ENCODE measurements at regions not wholly inside any gene's neighbourhood (a gene's known extent, or its start where the extent isn't known, plus 50 kb on each side); places are given as distances from the start of the nearest gene placed in this dataset.

- ATAC-seq (peak; percentile 96), DNase-seq (ENCODE audit: low spot score) (no peak)
- intact Hi-C loops (cut with DNase I): loop anchor here (10.0 kb wide), 1 partner anchor 970 kb away; no protein-coding TSS in a partner anchor
These were observed 407.9 kb downstream of the PCDH18 start for GRCh38 chr4:137124278-137124932.

- intact Hi-C loops (cut with DNase I): loop anchor here (10.0 kb wide), 1 partner anchor 972 kb away; no protein-coding TSS in a partner anchor
- ATAC-seq (no peak), DNase-seq (ENCODE audit: low spot score) (no peak)
These were observed 409.4 kb downstream of the PCDH18 start for GRCh38 chr4:137122876-137123275.

DNA sequence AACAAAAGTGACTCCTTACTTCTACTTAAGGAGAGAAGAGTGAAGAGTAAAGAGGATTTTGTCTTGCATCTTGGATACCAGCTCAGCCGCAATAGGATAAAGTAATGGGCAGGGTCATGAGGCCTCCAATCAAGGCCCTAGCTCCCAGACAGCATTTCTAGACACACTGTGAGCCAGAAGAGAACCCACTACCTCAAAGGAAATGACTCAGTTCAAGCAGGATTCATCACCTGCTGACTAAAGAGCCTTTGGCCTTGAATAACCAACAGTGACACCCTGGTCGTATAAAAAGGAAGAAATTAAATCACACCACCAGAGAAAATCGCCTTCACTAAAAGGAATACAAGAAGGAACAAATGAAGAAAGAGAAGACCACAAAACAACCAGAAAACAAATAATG lies 416.1 kb downstream of the PCDH18 start:
- intact Hi-C loops (cut with DNase I): no loop called here
- DNase-seq (ENCODE audit: low spot score) (no peak), ATAC-seq (no peak)

- intact Hi-C loops (cut with DNase I): no loop called here
- ATAC-seq: no peak
- DNase-seq (ENCODE audit: low spot score): no peak
These were observed 425.6 kb downstream of the PCDH18 start for GRCh38 chr4:137106733-137107132.

- DNase-seq (ENCODE audit: low spot score) (no peak), ATAC-seq (no peak)
- intact Hi-C loops (cut with DNase I): no loop called here
These were observed 426.0 kb downstream of the PCDH18 start for GRCh38 chr4:137106287-137106686.

GRCh38 chr4:137090951-137091350 lies 441.3 kb downstream of the PCDH18 start:
- no peak for ATAC-seq
- DNase-seq (ENCODE audit: low spot score): no peak
- intact Hi-C loops (cut with DNase I): no loop called here

GRCh38 chr4:137083571-137084135 lies 448.6 kb downstream of the PCDH18 start:
- ATAC-seq (no peak), DNase-seq (ENCODE audit: low spot score) (no peak)
- intact Hi-C loops (cut with DNase I): no loop called here

DNA sequence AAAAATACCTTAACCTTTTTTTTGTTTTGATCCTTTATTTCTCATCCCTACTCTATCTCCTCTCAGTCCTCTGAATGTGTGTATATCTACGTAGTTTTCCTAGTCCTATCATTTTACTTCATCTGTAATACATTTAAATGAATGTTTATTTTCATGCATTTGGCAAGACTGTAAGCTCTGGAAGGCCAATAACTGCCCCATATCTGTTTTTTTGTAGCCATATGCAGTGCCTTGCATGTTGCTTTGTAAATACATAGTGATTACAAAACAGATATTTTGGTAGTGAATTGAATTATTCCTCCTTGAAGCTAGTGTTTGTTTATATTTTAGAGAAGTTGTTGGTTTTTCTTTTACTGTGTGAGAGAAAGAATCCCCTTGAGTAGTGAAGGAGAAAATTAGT lies 450.2 kb downstream of the PCDH18 start:
- ATAC-seq (no peak), DNase-seq (ENCODE audit: low spot score) (no peak)
- intact Hi-C loops (cut with DNase I): no loop called here

- no peak for ATAC-seq
- DNase-seq (ENCODE audit: low spot score): no peak
- intact Hi-C loops (cut with DNase I): no loop called here
These were observed 455.4 kb downstream of the PCDH18 start for GRCh38 chr4:137076908-137077307.

DNA sequence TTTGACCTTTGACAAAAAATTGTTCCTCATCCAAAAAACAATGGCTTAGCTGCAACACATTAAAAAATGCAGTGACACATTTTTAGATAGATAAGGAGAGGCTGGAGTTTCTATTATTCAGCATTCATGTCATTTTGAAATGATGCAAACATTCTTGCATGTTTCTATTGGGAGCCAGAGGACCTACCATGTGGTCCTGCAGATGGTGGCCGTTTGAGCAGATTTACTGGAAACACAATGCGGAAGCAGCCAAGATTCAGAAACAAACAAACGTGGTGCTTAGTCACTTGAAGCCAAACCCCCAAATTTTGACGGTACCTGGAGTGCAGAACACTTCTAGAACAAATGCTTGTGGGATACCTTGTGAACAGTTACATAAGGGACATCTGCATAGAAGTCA lies 456.7 kb downstream of the PCDH18 start:
- no peak for ATAC-seq
- intact Hi-C loops (cut with DNase I): no loop called here
- no peak for DNase-seq (ENCODE audit: low spot score)

- intact Hi-C loops (cut with DNase I): no loop called here
- no peak for DNase-seq (ENCODE audit: low spot score)
- ATAC-seq: peak; percentile 10
These were observed 461.7 kb downstream of the PCDH18 start for GRCh38 chr4:137070614-137071013.

- DNase-seq (ENCODE audit: low spot score): no peak
- ATAC-seq: no peak
- intact Hi-C loops (cut with DNase I): no loop called here
These were observed 462.8 kb downstream of the PCDH18 start for GRCh38 chr4:137069473-137069872.

DNA sequence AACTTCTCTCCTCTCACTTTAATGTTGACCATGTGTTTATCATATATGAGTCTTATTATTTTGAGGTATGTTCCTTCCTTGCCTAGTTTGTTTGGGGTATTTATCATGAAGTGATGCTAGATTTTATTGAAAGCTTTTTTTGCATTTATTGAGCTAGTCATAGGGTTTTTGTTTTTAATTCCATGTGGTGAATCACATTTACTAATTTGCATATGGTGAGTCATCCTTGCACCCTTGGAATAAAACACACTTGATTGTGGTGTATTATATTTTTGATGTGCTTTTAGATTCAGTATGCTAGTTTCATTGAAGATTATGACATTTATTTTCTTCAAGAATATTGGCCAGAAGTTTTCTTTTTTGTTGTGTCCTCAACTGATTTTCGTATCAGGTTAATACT lies 464.6 kb downstream of the PCDH18 start:
- intact Hi-C loops (cut with DNase I): no loop called here
- no peak for ATAC-seq
- DNase-seq (ENCODE audit: low spot score): no peak

- intact Hi-C loops (cut with DNase I): no loop called here
- DNase-seq (ENCODE audit: low spot score): no peak
- ATAC-seq: no peak
These were observed 467.0 kb downstream of the PCDH18 start for GRCh38 chr4:137065311-137065710.

GRCh38 chr4:137063961-137064360 lies 468.3 kb downstream of the PCDH18 start:
- no peak for DNase-seq (ENCODE audit: low spot score)
- intact Hi-C loops (cut with DNase I): no loop called here
- ATAC-seq: no peak

DNA sequence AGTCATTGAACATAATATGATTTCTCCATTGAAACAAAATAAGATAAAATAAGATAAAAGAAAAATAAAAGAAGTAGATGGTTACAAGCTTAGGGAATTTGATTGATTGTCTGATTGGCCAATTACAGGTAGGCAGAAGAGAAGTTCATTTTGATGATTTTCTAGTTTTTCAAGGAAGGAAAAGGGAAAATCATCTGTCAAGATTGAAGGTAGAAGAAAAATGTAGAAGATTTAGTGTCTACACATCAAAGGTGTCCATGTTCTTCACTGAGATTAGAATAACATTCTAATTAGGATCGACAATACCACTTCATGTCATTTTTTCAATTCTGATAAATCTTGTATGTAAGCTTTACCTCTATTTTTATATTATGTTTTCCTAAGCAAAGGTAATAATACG lies 489.1 kb downstream of the PCDH18 start:
- DNase-seq (ENCODE audit: low spot score): no peak
- no peak for ATAC-seq
- intact Hi-C loops (cut with DNase I): no loop called here

DNA sequence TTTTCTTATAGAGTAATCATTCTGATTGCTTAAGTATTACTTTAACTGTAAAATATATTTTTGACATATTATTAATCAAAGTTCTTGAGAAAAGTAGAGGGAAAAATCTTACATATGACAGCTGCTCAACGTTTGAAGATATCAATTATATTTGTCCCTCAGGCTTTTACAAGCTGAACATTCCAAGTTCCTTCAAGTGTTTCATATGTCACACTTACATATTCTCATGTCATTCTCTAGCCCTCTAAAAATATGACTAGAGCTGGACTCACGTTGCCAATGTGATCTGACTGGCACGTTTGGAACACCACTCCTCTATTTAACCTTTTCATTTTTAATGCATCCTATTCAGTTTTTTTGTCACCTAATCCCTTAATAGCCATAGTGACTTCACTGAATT lies 492.9 kb downstream of the PCDH18 start:
- intact Hi-C loops (cut with DNase I): no loop called here
- ATAC-seq (no peak), DNase-seq (ENCODE audit: low spot score) (no peak)

- ATAC-seq (no peak), DNase-seq (ENCODE audit: low spot score) (no peak)
- intact Hi-C loops (cut with DNase I): no loop called here
These were observed 500.1 kb downstream of the PCDH18 start for GRCh38 chr4:137032222-137032621.

GRCh38 chr4:137029026-137029425 lies 503.3 kb downstream of the PCDH18 start:
- ATAC-seq (no peak), DNase-seq (ENCODE audit: low spot score) (no peak)
- intact Hi-C loops (cut with DNase I): no loop called here

GRCh38 chr4:137025484-137026059 lies 506.7 kb downstream of the PCDH18 start:
- ATAC-seq: no peak
- DNase-seq (ENCODE audit: low spot score): no peak
- intact Hi-C loops (cut with DNase I): no loop called here

Measured in sciatic nerve (tissue), 2 donors.